Endothelial cell of umbilical vein (primary cell): ENCODE measurements at regions not wholly inside any gene's neighbourhood (a gene's known extent, or its start where the extent isn't known, plus 50 kb on each side); places are given as distances from the start of the nearest gene placed in this dataset.

Source experiments
- BruUV-seq: library from RNA; stranded (reverse); fragments of 400-500 nt; replicated peaks from 2 replicates; lab custom pipeline; 2021; lab: Mats Ljungman, UMichigan
- CTCF ChIA-PET: fragments of 300-600, 350-600 bp; sonication (Branson Sonifier 250); formaldehyde crosslinking; loops from one replicate; lab custom pipeline; 2021; ENCODE audit warnings: antibody characterized with exemption, inconsistent platforms; lab: Charles Lee
- POLR2A ChIA-PET: fragments of 300-600, 350-600 bp; sonication (Branson Sonifier 250); formaldehyde crosslinking; loops from one replicate; lab custom pipeline; 2021; ENCODE audit warnings: antibody characterized with exemption, inconsistent platforms; lab: Charles Lee
- DNase-seq: peaks from one replicate; pipeline ENCODE4 v3.0.0-alpha.2; 2011; ENCODE audit warnings: low read depth, low spot score
- FAIRE-seq: peaks from 2 replicates; lab custom pipeline; 2011; peaks lifted over from hg19 to GRCh38; lab: Jason Lieb, UNC
- H2AFZ ChIP-seq: 2 replicates; pipeline ENCODE4 v1.6.0; 2012; ENCODE audit warnings: low read depth, low read length, control low read depth, inconsistent platforms
- H3K27ac ChIP-seq: 2 replicates; pipeline ENCODE4 v1.5.1; 2011; ENCODE audit warnings: low read depth, mild to moderate bottlenecking, control low read depth, low read length, moderate library complexity; ENCODE audit not compliant: insufficient read depth
- H3K27me3 ChIP-seq, 2 experiments: 2 replicates each; pipeline versions ENCODE4 v1.6.0 to v1.6.1; 2011; ENCODE audit warnings: low read length in 2 of 2, mixed read lengths in 1 of 2; ENCODE audit not compliant: control insufficient read depth in 2 of 2, insufficient read depth in 2 of 2
- H3K36me3 ChIP-seq, 2 experiments: 2 replicates in 1 of 2; 3 replicates in 1 of 2; pipeline ENCODE4 v1.5.1; 2011; ENCODE audit warnings: low read length in 2 of 2, mild to moderate bottlenecking in 1 of 2, moderate library complexity in 1 of 2; ENCODE audit not compliant: control insufficient read depth in 2 of 2, insufficient read depth in 2 of 2; ENCODE audit errors: extremely low read depth in 1 of 2
- H3K4me1 ChIP-seq: 3 replicates; pipeline ENCODE4 v1.5.1; 2011; ENCODE audit warnings: mild to moderate bottlenecking, low read length; ENCODE audit not compliant: control insufficient read depth, insufficient read depth; ENCODE audit errors: extremely low read depth
- H3K4me2 ChIP-seq: 2 replicates; pipeline ENCODE4 v1.6.1; 2011; ENCODE audit warnings: low read length, control low read depth, mixed read lengths; ENCODE audit not compliant: insufficient read depth
- H3K4me3 ChIP-seq, 3 experiments: fragments of 200-600 bp in 1 of 3; sonication (generic), shearing (Covaris generic) in 1 of 3; replicated peaks in 1 of 3; 2 replicates each; pipeline ENCODE4 v1.5.1; 2011 to 2016; ENCODE audit warnings: control low read depth in 3 of 3, low read length in 3 of 3, mild to moderate bottlenecking in 2 of 3, inconsistent platforms in 1 of 3, low read depth in 1 of 3, moderate library complexity in 1 of 3; ENCODE audit not compliant: insufficient read depth in 1 of 3
- H3K79me2 ChIP-seq: 2 replicates; pipeline ENCODE4 v1.6.0; 2012; ENCODE audit warnings: low read length, inconsistent platforms; ENCODE audit not compliant: control insufficient read depth, insufficient read depth
- H3K9ac ChIP-seq: replicated peaks from 2 replicates; pipeline ENCODE3; 2011; ENCODE audit warnings: low read length, control low read depth; ENCODE audit not compliant: insufficient read depth; ENCODE audit errors: extremely low read depth
- H3K9me1 ChIP-seq: replicated peaks from 3 replicates; pipeline ENCODE4 v1.6.0; 2011; ENCODE audit warnings: mild to moderate bottlenecking, low read length; ENCODE audit not compliant: control insufficient read depth, insufficient read depth; ENCODE audit errors: extremely low read depth
- H3K9me3 ChIP-seq: replicated peaks from 2 replicates; pipeline ENCODE4 v1.5.1; 2012; ENCODE audit warnings: low read length, inconsistent platforms; ENCODE audit not compliant: control insufficient read depth, insufficient read depth
- H4K20me1 ChIP-seq: replicated peaks from 2 replicates; pipeline ENCODE3; 2011; ENCODE audit warnings: mild to moderate bottlenecking, low read length; ENCODE audit not compliant: control insufficient read depth, insufficient read depth; ENCODE audit errors: extremely low read depth
- EZH2 ChIP-seq: IDR thresholded peaks from 2 replicates; pipeline ENCODE4 v1.6.1; 2012; ENCODE audit warnings: borderline replicate concordance, low read depth, mild to moderate bottlenecking, moderate library complexity, low read length, inconsistent platforms; ENCODE audit not compliant: severe bottlenecking
- FOS ChIP-seq: IDR thresholded peaks from 2 replicates; pipeline ENCODE4 v1.6.1; 2011; ENCODE audit warnings: mild to moderate bottlenecking, low read length, moderate library complexity, borderline replicate concordance; ENCODE audit not compliant: insufficient read depth
- GATA2 ChIP-seq: IDR thresholded peaks from 2 replicates; pipeline ENCODE4 v1.7.0; 2011; ENCODE audit warnings: low read depth, mild to moderate bottlenecking, moderate library complexity, mixed read lengths, low read length; ENCODE audit not compliant: insufficient read length, insufficient read depth
- JUN ChIP-seq: IDR thresholded peaks from 2 replicates; pipeline ENCODE4 v1.6.1; 2011; ENCODE audit warnings: borderline replicate concordance, low read depth; ENCODE audit not compliant: insufficient read length, insufficient read depth
- MYC ChIP-seq: IDR thresholded peaks from one replicate; pipeline ENCODE4 v1.6.1; 2011; ENCODE audit warnings: mild to moderate bottlenecking, low read depth, low read length
- POLR2A ChIP-seq: IDR thresholded peaks from 2 replicates; pipeline ENCODE4 v1.6.1; 2012; ENCODE audit warnings: low read depth, mild to moderate bottlenecking, control low read depth, low read length
- POLR2AphosphoS5 ChIP-seq: IDR thresholded peaks from 2 replicates; pipeline ENCODE4 v1.6.1; 2012; ENCODE audit warnings: low read depth, mild to moderate bottlenecking, control low read depth, low read length, moderate library complexity; ENCODE audit not compliant: insufficient read depth
- dilution Hi-C: fragments of 300-500 bp; cut with MboI; formaldehyde crosslinking; loops from one replicate; pipeline ENCODE4 v1.15.0; 2019; ENCODE audit warnings: low sequenced_read_pairs; ENCODE audit not compliant: extremely low pct_ligation_motif_present
- intact Hi-C: fragments of 100-400 bp; cut with micrococcal nuclease; formaldehyde crosslinking; loops from one replicate; pipeline ENCODE4 v1.10.0; 2022
- TF ChIP-seq, protein P1 (sequence below), 2 donors: IDR thresholded peaks; 1 replicate in 1 of 2; 2 replicates in 1 of 2; pipeline ENCODE4 v1.5.1; 2011; ENCODE audit warnings: low read length in 2 of 2, mild to moderate bottlenecking in 2 of 2, moderate library complexity in 2 of 2, control low read depth in 1 of 2, inconsistent platforms in 1 of 2, low read depth in 1 of 2; ENCODE audit not compliant: insufficient read depth in 1 of 2; ENCODE audit errors: extremely low read depth in 1 of 2
- TF ChIP-seq, protein P2 (sequence below): IDR thresholded peaks from 2 replicates; pipeline ENCODE4 v1.6.1; 2011; ENCODE audit not compliant: insufficient read depth, insufficient read length

- H3K4me2 ChIP-seq, result no peak overlapping the region
- H2AFZ ChIP-seq, result no peak overlapping the region
- ChIA-PET CTCF (no interaction called here), POLR2A (no interaction called here)
- dilution Hi-C loops (no loop called here), intact Hi-C loops (no loop called here)
- FAIRE-seq, result no peak
- no peak overlapping the region for H3K4me3 ChIP-seq
- no peak overlapping the region for H3K9ac ChIP-seq
- no peaks in the 10 kb centered on the region for H3K9me1 ChIP-seq
- TF ChIP-seq, protein P1, sequence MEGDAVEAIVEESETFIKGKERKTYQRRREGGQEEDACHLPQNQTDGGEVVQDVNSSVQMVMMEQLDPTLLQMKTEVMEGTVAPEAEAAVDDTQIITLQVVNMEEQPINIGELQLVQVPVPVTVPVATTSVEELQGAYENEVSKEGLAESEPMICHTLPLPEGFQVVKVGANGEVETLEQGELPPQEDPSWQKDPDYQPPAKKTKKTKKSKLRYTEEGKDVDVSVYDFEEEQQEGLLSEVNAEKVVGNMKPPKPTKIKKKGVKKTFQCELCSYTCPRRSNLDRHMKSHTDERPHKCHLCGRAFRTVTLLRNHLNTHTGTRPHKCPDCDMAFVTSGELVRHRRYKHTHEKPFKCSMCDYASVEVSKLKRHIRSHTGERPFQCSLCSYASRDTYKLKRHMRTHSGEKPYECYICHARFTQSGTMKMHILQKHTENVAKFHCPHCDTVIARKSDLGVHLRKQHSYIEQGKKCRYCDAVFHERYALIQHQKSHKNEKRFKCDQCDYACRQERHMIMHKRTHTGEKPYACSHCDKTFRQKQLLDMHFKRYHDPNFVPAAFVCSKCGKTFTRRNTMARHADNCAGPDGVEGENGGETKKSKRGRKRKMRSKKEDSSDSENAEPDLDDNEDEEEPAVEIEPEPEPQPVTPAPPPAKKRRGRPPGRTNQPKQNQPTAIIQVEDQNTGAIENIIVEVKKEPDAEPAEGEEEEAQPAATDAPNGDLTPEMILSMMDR (IDR thresholded peaks at IDR 0.05; ENCODE audit: extremely low read depth in 1 of 2, insufficient read depth in 1 of 2, low read depth in 1 of 2, low read length in 2 of 2), result no peak
- TF ChIP-seq MYC (no peak), EZH2 (no peak), GATA2 (no peak), FOS (no peak), POLR2A (no peak), POLR2AphosphoS5 (no peak), JUN (no peak)
- TF ChIP-seq, protein P2, sequence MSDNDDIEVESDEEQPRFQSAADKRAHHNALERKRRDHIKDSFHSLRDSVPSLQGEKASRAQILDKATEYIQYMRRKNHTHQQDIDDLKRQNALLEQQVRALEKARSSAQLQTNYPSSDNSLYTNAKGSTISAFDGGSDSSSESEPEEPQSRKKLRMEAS, result no peak
- H4K20me1 ChIP-seq, result no peaks in the 10 kb centered on the region
- H3K36me3 ChIP-seq, result no peaks in the 10 kb centered on the region
- H3K79me2 ChIP-seq, result no peaks in the 10 kb centered on the region
- no peaks in the 10 kb centered on the region for H3K27me3 ChIP-seq
- no peaks in the 10 kb centered on the region for H3K4me1 ChIP-seq
- no peaks in the 10 kb centered on the region for H3K9me3 ChIP-seq
- H3K27ac ChIP-seq, result no peak overlapping the region
- no peak for DNase-seq
- BruUV-seq, result no TSS peak
Measured at GRCh38 chr6:175680-176079, 116.6 kb upstream of the DUSP22 start.
